Bone marrow (tissue), 2 donors: ENCODE measurements at regions not wholly inside any gene's neighbourhood (a gene's known extent, or its start where the extent isn't known, plus 50 kb on each side); places are given as distances from the start of the nearest gene placed in this dataset.

Experiments used
- DNase-seq, 2 donors: peaks; one replicate each; lab custom pipeline; 2025; lab: John Stamatoyannopoulos, UW

- no peak for DNase-seq
Measured at GRCh38 chr2:167504695-167505094, 616.4 kb downstream of the XIRP2 start.

DNA sequence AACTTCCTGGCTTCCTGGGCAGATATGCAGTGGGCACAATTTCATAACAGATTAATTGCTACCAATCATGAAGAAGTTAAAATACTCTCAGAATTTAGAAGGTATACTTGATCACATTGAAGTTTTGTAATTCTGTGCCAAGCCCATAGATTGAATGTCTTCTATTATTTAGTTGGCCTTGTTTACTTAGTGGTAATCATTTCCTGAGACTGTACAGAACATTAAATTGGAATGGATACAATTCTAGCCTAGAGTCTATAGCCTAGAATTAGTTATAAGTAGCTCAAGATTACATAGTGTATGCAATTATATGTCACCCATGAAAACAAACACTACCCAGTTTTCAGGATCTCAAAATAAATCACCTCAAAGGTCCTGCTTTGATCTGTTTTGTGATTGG, 615.8 kb downstream of the XIRP2 start:
- DNase-seq = no peak

- DNase-seq = no peak
Measured at GRCh38 chr2:167501618-167502017, 613.3 kb downstream of the XIRP2 start.

- DNase-seq = no peak
Measured at GRCh38 chr2:167493862-167494261, 605.6 kb downstream of the XIRP2 start.

- no peak for DNase-seq
Measured at GRCh38 chr2:167492486-167492885, 604.2 kb downstream of the XIRP2 start.

GRCh38 chr2:167491788-167492187, 603.5 kb downstream of the XIRP2 start:
- no peak for DNase-seq

- no peak for DNase-seq
Measured at GRCh38 chr2:167490455-167490854, 602.2 kb downstream of the XIRP2 start.

DNA sequence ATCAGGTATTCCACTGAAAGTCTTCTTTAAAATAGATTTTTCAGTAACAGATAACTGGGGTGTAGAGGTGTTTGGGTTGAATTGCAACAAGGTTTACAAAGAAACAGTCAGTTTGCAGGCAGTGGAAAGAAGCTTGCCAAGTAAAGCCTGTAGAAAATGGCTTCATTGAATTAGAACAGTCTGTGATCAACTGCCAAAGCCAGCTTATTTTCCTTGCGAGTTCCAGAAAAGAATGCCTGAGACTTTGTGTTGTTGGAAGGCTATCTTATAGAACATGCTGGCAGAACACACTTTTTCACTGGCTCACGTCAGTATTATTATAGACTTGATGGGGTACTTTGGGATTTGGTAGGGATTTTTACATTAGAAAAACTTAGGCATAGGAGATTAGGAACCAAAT, 601.0 kb downstream of the XIRP2 start:
- DNase-seq = no peak

GRCh38 chr2:167487728-167488127, 599.4 kb downstream of the XIRP2 start:
- no peak for DNase-seq

DNA sequence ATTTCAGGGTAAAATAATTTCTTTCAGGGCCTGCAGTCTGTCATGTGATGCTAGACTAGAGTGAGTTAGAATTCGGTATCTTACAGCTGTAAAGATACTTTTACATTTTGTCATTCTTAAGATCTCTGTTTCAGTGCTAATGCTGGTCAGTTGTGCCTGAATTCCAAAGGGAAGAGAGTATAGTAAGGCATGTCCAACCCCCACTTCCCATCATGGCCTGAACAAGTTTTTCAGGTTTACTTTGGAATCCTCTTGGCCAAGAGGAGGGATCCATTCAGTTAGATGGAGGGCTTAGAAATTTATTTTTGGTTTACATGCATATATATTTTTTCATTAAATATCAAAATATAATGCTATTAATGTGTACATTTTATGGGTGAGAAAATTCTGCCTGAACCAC, 596.6 kb downstream of the XIRP2 start:
- DNase-seq = no peak

- DNase-seq = no peak
Measured at GRCh38 chr2:167480986-167481309, 592.7 kb downstream of the XIRP2 start.

DNA sequence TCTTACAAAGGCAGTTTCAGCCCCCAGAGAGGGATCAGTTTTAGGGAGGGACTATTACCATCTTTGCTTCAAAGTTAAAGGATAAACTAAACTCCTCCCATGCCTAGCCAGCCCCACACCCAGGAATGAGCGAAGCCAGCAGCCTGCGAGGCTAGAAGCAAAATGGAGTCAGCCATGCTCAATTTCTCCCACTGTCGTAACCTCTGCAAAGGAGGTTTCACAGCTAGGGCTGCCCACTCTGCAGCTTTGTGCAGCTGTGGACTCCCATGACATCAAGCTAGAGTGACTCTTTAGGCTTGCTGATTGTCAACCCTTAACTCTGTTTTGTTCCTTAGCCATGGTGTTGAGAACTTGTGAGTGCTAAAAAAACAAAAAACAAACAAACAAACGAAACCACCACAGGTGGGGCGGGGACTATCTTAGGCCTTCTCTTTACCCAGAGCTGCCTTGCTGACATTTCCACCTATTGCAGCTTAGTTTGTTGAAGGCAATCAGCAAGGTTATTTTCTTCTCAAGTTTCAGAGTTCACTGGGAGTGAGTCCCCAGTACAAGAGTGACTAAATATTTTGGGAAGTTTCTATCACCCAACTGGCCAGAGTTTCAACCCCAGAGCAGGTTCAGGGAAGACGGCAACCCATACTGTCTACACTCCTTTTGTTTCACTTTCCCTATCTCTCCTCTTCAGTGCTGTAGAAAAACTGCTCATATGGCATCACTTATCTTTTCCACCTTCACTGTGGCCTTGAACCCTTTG, 592.1 kb downstream of the XIRP2 start:
- no peak for DNase-seq

DNA sequence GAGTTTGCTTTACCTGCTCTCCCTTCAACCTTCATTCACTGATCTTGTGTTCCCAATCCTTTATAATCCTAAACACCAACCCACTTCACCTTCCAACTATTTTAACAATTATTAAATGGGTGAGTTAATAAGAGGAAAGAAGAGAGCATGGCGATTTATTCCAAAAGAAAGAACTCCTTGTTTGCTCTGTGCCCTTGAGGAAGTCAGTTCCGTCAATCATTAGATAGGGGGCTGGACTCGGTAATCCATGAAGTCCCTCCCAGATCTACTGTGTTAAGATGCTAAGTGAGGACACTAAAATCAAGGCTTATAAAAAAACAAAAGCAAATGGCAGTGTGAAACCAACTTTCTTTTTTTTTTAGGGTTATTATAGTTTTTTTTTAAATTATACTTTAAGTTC, 589.9 kb downstream of the XIRP2 start:
- DNase-seq = no peak

GRCh38 chr2:167475791-167476190, 587.5 kb downstream of the XIRP2 start:
- no peak for DNase-seq

- DNase-seq = no peak
Measured at GRCh38 chr2:167471734-167472133, 583.5 kb downstream of the XIRP2 start.

- no peak for DNase-seq
Measured at GRCh38 chr2:167471332-167471731, 583.1 kb downstream of the XIRP2 start.

- no peak for DNase-seq
Measured at GRCh38 chr2:167462379-167462778, 574.1 kb downstream of the XIRP2 start.

DNA sequence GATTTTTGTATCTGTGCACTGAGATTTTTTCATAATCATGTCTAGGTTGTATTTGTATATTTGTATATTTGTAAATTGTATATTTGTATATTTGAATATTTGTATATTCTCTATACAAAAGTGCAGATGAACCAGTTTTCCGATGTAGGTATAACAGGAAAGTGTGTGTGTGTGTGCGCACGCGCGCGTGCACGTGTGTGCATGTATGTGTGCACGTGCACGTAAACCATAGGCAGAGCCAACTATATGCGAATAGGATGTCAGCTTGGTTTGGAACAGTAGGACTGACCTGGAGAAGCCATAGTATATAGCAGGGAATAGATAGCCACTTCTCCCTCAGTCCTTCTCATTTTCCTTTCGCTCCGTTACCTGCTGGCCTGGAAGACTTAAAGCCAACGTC, 565.8 kb downstream of the XIRP2 start:
- DNase-seq = no peak

- no peak for DNase-seq
Measured at GRCh38 chr2:167451496-167452289, 563.4 kb downstream of the XIRP2 start.

GRCh38 chr2:167450364-167450763, 562.1 kb downstream of the XIRP2 start:
- DNase-seq = no peak

DNA sequence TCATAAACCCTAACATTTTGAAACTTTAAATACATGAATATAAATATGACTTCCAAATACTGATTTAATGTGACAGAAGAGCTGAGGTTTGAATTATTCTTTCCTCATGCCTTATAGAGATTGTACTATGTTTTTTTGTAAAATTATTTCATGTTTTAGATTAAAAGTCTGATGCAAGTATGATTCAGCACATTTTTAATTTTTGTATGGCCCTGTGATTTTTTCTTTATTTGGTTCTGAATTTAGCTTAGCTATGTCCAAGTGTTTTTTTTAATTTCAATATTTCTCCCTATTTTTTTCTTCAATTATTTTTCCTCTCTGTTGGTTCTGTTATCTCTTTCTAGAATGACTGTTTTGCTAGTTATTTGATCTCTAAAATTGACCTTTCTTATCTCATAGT, 552.1 kb downstream of the XIRP2 start:
- DNase-seq = no peak

DNA sequence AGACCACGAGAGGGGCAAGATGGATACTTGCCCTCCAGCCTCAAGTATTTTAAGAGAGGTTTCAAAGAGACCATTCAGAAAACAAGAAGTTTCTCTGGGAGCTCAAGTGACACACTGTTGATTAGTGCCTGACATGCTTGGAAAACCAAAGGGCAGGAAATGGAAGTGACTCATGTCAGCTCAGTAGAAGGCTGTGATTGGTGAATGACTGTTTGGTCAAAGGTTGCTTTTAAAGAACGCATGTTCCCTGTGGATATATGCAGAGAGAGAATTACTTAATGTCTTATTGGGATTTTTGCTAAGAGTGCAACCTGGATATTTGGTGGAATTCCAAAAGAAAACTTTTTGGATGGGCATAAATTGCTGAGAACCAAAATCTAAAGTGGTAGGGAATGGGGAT, 549.9 kb downstream of the XIRP2 start:
- DNase-seq = no peak

- DNase-seq = no peak
Measured at GRCh38 chr2:167431949-167432348, 543.7 kb downstream of the XIRP2 start.

DNA sequence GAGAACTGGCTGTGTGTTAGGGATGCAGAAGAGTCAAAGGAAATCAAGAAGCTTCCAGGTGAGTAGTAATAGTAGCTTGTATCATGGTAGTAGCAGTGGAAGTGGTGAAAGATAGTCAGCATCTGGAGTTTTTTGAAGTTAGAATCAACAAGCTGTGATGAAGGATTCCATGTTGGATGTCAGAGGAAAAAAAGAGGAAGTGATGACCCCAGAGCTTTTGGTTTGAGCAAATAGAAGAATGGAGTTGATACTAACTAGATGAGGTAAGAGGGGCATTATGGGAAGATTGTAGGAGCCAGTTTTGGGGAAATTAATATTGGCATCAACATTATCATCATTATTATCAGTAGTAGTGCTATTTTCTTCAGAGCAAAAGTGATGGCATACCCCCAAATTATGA, 542.2 kb downstream of the XIRP2 start:
- DNase-seq = no peak
